Neural progenitor cell (in vitro differentiated cells): ENCODE measurements at regions not wholly inside any gene's neighbourhood (a gene's known extent, or its start where the extent isn't known, plus 50 kb on each side); places are given as distances from the start of the nearest gene placed in this dataset.

Experiments
- CTCF ChIP-seq: fragments of 200-600 bp; sonication (generic); IDR thresholded peaks from 2 replicates; pipeline ENCODE4 v1.5.1; 2017; ENCODE audit warnings: antibody characterized with exemption, mild to moderate bottlenecking
- EZH2 ChIP-seq: fragments of 200-600 bp; sonication (generic); IDR thresholded peaks from 2 replicates; pipeline ENCODE4 v1.6.1; 2017; ENCODE audit warnings: antibody characterized with exemption, mild to moderate bottlenecking, moderate library complexity
- EZH2phosphoT487 ChIP-seq: fragments of 200-600 bp; sonication (generic); IDR thresholded peaks from 2 replicates; pipeline ENCODE4 v1.6.1; 2017; ENCODE audit warnings: antibody characterized with exemption

GRCh38 chr13:34107806-34108205 is 289.9 kb downstream of the RFC3 start:
- TF ChIP-seq CTCF: no peak
- TF ChIP-seq EZH2: no peak
- TF ChIP-seq EZH2phosphoT487: no peak
